Transverse colon (tissue), 4 donors: ENCODE measurements at regions not wholly inside any gene's neighbourhood (a gene's known extent, or its start where the extent isn't known, plus 50 kb on each side); places are given as distances from the start of the nearest gene placed in this dataset.

Experiments
- DNase-seq: peaks from one replicate; pipeline ENCODE4 v3.0.0-alpha.2; 2019
- H3K27ac ChIP-seq, 4 donors: fragments of 200-600 bp; sonication (generic); 2 replicates each; pipeline ENCODE4 v1.5.1; 2016 to 2018; ENCODE audit warnings: inconsistent platforms in 4 of 4
- H3K27me3 ChIP-seq: fragments of 200-600 bp; sonication (generic); 2 replicates; pipeline ENCODE4 v1.5.1; 2017; ENCODE audit warnings: inconsistent platforms
- H3K36me3 ChIP-seq, 4 donors: fragments of 200-600 bp; sonication (generic); 2 replicates each; pipeline ENCODE4 v1.5.1; 2017 to 2019; ENCODE audit warnings: inconsistent platforms in 4 of 4
- H3K4me1 ChIP-seq, 4 donors: fragments of 200-600 bp; sonication (generic); 2 replicates each; pipeline ENCODE4 v1.5.1; 2017 to 2020; ENCODE audit warnings: inconsistent platforms in 4 of 4
- H3K4me3 ChIP-seq, 4 donors: fragments of 200-600 bp; sonication (generic); 1 replicate in 1 of 4; 2 replicates in 3 of 4; pipeline versions ENCODE4 v1.5.1 to v1.6.1; 2017 to 2019; ENCODE audit warnings: inconsistent platforms in 4 of 4
- H3K9me3 ChIP-seq, 2 donors: fragments of 200-600 bp; sonication (generic); 2 replicates each; pipeline ENCODE4 v1.5.1; 2017 to 2019; ENCODE audit warnings: inconsistent platforms in 2 of 2
- CTCF ChIP-seq, 5 experiments: fragments of 200-600 bp in 3 of 5; fragments of 450-650 bp in 2 of 5; sonication (generic) in 3 of 5; IDR thresholded peaks; 1 replicate in 2 of 5; 2 replicates in 3 of 5; pipeline ENCODE4 v1.5.1; 2016 to 2017; ENCODE audit warnings: antibody characterized with exemption in 5 of 5, inconsistent platforms in 3 of 5, mild to moderate bottlenecking in 2 of 5, moderate library complexity in 1 of 5
- EP300 ChIP-seq: sonication (generic); formaldehyde crosslinking; IDR thresholded peaks from one replicate; pipeline ENCODE4 v1.6.1; 2017; ENCODE audit warnings: antibody characterized with exemption, low read depth
- POLR2A ChIP-seq: fragments of 450-650 bp; IDR thresholded peaks from one replicate; pipeline ENCODE4 v1.6.1; 2016; ENCODE audit warnings: antibody characterized with exemption, mild to moderate bottlenecking, moderate library complexity
- POLR2AphosphoS5 ChIP-seq, 3 donors: sonication (generic); formaldehyde crosslinking; IDR thresholded peaks; one replicate each; pipeline ENCODE4 v1.6.1; 2016; ENCODE audit warnings: antibody characterized with exemption in 3 of 3
- WGBS, 2 donors: methylation state at CpG; one replicate each; pipeline ENCODE4 v1.1.5; 2018; ENCODE audit warnings: low coverage in 1 of 2; 5-methylcytosine and 5-hydroxymethylcytosine counted together
- in situ Hi-C, 4 donors: fragments of 200-750 bp; cut with MboI; loops; one replicate each; pipeline versions ENCODE4 v1.15.0 to v1.15.1; 2017; ENCODE audit warnings: low sequenced_read_pairs in 3 of 4, low pct_ligation_motif_present in 1 of 4, low pct_unique_long_range_greater_than_20kb in 1 of 4
- intact Hi-C: fragments of 100-400 bp; cut with DNase I; formaldehyde crosslinking; loops from one replicate; pipeline ENCODE4 v1.15.1; 2023; ENCODE audit warnings: low total_unique reads

DNA sequence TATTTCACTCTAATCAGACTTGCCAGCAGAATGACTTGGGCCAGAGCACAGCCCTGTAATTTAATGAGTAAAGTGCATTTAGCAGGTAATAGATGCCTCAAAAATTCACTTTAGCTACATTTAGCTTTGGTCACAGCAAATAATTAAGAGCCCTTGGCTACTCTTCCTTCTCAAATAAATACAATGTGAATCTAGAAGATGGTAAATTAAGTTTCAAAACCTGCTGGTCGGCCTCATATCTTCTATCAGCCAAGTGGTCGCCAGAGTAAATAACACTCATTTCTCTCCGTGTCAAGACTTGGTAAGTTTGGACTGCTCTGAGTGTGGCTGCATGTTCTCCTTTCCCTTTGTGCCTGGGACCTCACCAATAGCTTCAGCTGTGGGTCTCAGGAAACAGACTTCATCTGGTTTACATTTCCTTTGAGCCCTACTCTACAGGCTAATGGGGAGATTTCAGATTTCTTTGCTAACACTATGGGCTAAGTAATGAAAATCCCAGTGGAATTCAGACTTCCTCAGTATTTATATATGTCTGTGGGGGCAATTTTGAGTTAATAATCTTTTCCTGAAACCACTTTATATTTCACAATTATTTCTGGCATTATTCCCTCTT lies 375.8 kb downstream of the RBM43 start:
- DNase-seq = no peak
- intact Hi-C loops (no loop called here), in situ Hi-C loops (no loop called here)
- Histone ChIP-seq H3K4me3 (no peak overlapping the region), H3K27me3 (no peaks in the 10 kb centered on the region), H3K4me1 (no peaks in the 10 kb centered on the region), H3K36me3 (no peaks in the 10 kb centered on the region), H3K9me3 (no peaks in the 10 kb centered on the region), H3K27ac (no peak overlapping the region)
- 77 to 80% methylated on average over 3 of the region's 3 CpGs for WGBS, 2 donors
- TF ChIP-seq POLR2AphosphoS5 (IDR thresholded peaks at IDR 0.05) = no peak
- TF ChIP-seq POLR2A = no peak
- TF ChIP-seq CTCF (IDR thresholded peaks at IDR 0.05) = no peak
- no peak for TF ChIP-seq EP300

DNA sequence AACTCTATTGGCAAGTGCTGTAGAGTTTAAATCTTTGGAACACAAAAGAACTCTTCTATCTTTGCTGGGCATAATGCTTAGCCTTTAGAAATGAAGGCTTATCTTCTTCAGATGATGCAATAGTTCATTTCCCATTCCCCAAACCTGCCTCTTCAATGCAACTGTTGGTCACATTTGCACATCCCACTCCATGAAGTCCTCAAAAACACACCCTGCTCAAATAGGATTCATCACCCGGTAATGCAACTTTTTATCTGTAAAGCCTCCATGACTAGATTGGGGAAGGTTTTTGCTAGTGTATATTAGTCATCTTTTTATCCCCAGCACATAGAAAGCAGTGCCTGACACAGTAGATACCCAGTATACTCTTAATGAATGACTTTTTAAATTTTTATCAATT lies 376.4 kb downstream of the RBM43 start:
- intact Hi-C loops (no loop called here), in situ Hi-C loops (no loop called here)
- Histone ChIP-seq H3K4me1 (no peaks in the 10 kb centered on the region), H3K36me3 (no peaks in the 10 kb centered on the region), H3K27me3 (no peaks in the 10 kb centered on the region), H3K9me3 (no peaks in the 10 kb centered on the region), H3K27ac (no peak overlapping the region), H3K4me3 (no peak overlapping the region)
- TF ChIP-seq POLR2AphosphoS5 (IDR thresholded peaks at IDR 0.05) = no peak
- TF ChIP-seq CTCF (IDR thresholded peaks at IDR 0.05) = no peak
- TF ChIP-seq POLR2A = no peak
- TF ChIP-seq EP300 = no peak
- WGBS, 2 donors = 89 to 92% methylated on average over 1 of the region's 1 CpG
- no peak for DNase-seq

DNA sequence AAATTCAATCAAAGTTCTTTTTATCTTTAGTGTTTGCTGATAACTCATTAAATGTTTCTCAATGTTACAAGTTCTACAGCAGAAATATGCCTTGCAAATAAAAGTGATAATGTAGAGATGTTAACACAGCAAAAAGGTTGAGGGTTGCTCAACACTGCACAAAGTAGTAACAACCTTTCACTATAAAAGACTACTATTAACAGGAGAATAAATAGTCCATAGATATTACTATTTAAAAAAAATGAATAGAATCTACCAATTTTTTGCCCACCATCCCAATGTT lies 378.1 kb downstream of the RBM43 start:
- no peaks in the 10 kb centered on the region for H3K27me3 ChIP-seq
- H3K27ac ChIP-seq = no peak overlapping the region
- H3K4me1 ChIP-seq = no peaks in the 10 kb centered on the region
- no peak for DNase-seq
- no peak overlapping the region for H3K4me3 ChIP-seq
- no peak for TF ChIP-seq POLR2AphosphoS5 (IDR thresholded peaks at IDR 0.05)
- no peaks in the 10 kb centered on the region for H3K9me3 ChIP-seq
- intact Hi-C loops = no loop called here
- H3K36me3 ChIP-seq = no peaks in the 10 kb centered on the region
- in situ Hi-C loops = no loop called here

GRCh38 chr2:150882751-150883612 lies 378.7 kb downstream of the RBM43 start:
- Histone ChIP-seq H3K36me3 (no peaks in the 10 kb centered on the region), H3K4me1 (no peaks in the 10 kb centered on the region), H3K9me3 (no peaks in the 10 kb centered on the region), H3K27ac (no peak overlapping the region), H3K27me3 (no peaks in the 10 kb centered on the region), H3K4me3 (no peak overlapping the region)
- no peak for DNase-seq
- intact Hi-C loops = no loop called here
- TF ChIP-seq EP300 = no peak
- no peak for TF ChIP-seq CTCF (IDR thresholded peaks at IDR 0.05)
- no peak for TF ChIP-seq POLR2A
- no peak for TF ChIP-seq POLR2AphosphoS5 (IDR thresholded peaks at IDR 0.05)
- WGBS, 2 donors = 51 to 68% methylated on average over 4 to 7 of the region's 7 CpGs
- in situ Hi-C loops = no loop called here

GRCh38 chr2:150880986-150881385 lies 380.7 kb downstream of the RBM43 start:
- Histone ChIP-seq H3K27me3 (no peaks in the 10 kb centered on the region), H3K4me3 (no peak overlapping the region), H3K9me3 (no peaks in the 10 kb centered on the region), H3K36me3 (no peaks in the 10 kb centered on the region), H3K4me1 (no peaks in the 10 kb centered on the region), H3K27ac (no peak overlapping the region)
- in situ Hi-C loops (no loop called here), intact Hi-C loops (no loop called here)
- DNase-seq = no peak
- TF ChIP-seq POLR2A (no peak), EP300 (no peak), POLR2AphosphoS5 (IDR thresholded peaks at IDR 0.05) (no peak), CTCF (IDR thresholded peaks at IDR 0.05) (no peak)
- WGBS, 2 donors = 53 to 85% methylated on average over 2 of the region's 2 CpGs
